ENCODE measurements at regions not wholly inside any gene's neighbourhood (a gene's known extent, or its start where the extent isn't known, plus 50 kb on each side); places are given as distances from the start of the nearest gene placed in this dataset.
"Not testable (repeated sequence)": the region's sequence is repeated elsewhere in the genome, so short reads cannot be mapped to it uniquely, and the experiment has no call there.

GRCh38 chr6:130558131-130558530, 192.3 kb downstream of the TMEM200A start:
- no peak for DNase-seq

DNA sequence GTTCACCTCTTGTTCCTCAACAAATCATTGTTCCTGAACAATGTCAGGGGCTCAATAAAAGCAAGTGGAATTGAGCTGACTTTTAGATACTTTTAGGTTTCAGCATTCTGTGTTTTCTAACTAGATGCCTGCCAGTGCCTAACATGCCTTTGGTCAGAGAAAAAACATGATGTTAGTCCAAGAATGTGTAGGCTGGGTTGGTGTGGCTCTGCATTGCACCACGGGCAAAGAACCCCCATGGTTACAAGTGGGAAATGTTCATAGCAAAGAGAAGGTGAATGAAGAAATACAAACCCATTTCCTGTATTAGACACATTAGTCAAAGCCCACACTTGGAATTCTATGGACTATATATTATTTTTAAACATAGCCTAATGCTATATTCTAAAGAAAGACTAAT, 193.3 kb downstream of the TMEM200A start:
- no peak for DNase-seq

- DNase-seq = no peak
Observed at GRCh38 chr6:130560231-130560630, 194.4 kb downstream of the TMEM200A start.

GRCh38 chr6:130561159-130561558, 195.3 kb downstream of the TMEM200A start:
- DNase-seq = not testable (repeated sequence)

DNA sequence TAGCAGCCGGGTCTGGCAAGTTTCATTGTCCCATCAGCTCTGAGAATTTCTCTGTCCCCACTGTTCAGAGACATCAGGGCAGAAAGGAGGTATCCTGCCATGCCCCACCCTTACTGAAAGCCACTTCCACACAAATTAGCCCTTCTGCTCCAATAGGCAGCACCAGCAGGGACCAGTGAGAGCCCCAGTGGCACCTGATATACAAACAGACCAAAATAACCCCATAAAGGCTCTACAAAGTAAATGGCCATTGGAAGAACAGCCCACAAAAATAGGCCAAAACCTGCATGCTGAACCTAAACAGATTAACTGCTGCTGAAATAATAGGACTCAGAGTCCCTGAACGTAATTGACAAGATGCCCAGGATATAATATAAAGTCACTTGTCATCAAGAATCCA, 199.9 kb downstream of the TMEM200A start:
- DNase-seq = no peak

DNA sequence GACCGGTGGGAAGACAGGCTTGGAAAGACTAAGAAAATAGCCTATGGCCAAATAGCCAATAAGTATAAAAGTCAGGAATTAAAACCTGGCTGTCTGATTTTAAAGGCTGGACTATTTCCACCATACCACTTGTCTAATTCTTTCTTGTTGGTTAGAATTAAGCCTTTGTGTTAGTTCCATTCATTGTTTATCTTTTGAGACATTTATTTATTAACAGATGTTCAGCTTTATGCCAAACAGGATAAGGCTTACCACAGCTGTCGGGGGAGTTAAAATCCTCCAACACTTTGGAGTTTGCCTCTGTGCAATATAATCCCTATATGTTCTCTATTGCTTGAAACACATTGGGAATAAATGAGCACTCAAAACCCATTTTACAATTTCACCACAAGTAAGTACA, 208.3 kb downstream of the TMEM200A start:
- no peak for DNase-seq

DNA sequence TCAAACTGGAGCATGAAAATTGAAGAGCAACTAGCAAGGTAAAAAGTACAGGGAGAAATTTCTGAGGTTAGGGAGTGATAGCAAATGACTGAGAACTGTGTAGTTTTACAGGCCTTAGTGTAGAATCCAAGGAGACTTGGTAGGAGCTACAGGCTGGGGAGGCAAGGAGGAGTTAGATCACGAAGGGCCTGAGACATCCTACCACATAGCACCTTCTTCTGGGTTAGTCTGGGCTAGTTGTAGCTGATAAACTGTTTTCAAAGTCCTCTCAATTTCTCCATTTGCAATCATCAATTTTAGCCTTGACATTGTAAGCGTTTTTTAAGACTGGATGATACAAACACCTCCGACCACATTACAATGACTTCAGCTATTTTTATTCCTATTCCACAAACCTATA, 209.7 kb downstream of the TMEM200A start:
- DNase-seq = no peak

DNA sequence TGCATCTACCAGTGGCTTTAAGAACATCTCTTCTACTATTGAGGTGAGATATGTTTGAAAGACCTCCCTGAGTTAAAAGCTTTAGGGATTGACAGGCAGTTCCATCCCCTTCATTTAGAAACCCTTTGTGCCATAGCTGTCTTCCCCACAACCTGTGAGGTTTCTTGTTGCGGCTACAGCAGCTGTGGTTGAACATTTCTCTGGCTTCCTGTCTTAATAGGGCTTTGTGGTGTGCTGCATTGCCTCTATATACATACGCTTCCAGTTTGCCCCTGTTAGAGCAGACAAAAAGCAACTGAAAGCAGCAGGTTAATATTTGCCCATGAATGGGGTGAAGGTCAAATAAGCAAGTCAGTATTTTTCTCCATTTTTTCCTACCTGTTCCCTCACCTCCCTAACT, 210.2 kb downstream of the TMEM200A start:
- DNase-seq = no peak

- no peak for DNase-seq
Observed at GRCh38 chr6:130577178-130577919, 211.5 kb downstream of the TMEM200A start.

GRCh38 chr6:130578713-130579112, 212.9 kb downstream of the TMEM200A start:
- no peak for DNase-seq

GRCh38 chr6:130583268-130583667, 217.5 kb downstream of the TMEM200A start:
- DNase-seq = no peak

DNA sequence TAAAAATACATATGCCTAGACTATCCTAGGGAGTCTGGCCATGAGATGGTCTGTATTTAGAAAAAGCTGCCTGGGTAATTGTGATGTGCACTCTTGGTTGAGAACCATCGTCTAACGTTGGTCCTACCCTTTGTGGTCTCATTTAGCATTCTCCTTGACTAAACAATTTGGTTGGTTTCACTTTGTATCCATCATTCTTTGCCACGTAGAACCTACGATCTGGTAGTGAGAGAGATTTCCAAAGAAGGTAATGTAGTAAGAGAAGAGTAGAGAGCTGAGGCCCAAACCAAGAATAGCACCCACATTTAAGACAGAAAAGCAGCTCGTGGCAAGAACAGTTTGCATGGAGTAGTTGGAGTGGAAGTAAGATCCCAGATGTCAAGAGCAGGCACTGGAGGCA, 219.8 kb downstream of the TMEM200A start:
- no peak for DNase-seq

DNA sequence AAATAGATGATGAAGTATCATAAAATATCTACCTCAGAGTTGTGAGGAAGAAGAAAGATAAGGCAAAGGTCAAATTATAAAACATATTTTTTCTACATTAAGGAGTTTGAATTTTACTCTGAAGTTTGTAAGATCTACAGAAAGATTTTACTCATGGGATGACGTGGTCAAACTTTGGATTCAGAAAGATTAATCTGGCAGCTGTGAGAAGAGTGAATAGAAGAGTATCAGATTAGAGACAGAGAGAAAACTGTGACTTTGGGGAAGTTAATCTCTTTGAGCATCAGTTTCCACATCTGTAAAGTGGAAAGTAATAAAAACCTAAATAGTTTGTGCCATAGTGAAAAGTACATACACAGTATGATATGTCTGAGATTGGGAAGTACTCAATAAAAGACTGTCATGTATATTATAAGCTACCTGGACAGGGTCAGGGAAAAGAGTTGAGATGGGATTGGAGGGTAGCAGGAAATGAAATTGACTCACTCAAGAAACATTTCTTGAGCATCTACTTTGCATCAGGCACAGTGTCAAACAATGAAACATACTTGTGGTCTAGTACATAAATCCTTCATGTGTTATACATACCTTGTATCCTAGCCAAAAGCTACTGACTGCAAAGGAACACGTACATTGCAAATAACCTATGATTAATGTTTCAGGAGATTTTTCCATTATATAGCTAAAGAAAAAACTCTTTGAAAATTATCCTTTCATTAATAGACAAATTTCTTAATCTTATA, 222.1 kb downstream of the TMEM200A start:
- DNase-seq = no peak

DNA sequence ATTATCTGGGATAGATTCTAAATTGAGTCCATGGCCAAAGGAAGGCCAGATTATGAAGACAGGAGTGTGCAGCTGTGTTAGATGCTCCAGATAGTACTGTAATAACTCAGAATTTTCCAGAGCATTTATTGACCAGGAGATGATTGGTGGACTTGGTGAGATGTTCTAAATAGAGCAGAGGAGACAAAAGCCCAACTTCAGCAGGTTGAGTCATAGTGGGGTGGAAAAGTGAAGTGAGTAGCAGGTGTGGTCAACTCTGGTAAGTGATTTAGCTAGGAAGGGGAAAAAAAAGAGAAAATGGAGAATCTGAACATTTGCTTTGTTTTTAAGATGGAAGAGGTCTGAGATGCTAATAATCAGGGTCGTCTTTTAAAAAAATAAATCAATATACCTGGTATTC, 227.4 kb downstream of the TMEM200A start:
- DNase-seq = no peak

DNA sequence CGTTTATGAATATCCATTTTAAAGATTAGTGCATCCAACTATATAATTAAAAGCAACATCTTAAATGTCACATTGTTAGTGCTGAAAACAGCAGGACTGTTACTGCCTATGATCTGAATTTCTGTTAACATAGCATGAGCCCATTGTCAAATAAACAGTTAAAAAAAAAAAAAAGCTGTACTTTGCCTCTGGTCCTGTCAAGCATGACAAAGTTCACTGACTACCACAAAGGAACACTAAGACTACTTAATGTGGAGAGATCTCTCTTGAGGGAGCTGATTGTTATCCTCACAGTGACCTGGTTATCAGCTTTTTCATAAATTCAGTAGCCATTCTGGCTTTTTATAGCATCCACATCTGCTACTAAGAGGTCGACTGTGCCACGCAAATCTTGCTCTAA, 228.1 kb downstream of the TMEM200A start:
- no peak for DNase-seq

DNA sequence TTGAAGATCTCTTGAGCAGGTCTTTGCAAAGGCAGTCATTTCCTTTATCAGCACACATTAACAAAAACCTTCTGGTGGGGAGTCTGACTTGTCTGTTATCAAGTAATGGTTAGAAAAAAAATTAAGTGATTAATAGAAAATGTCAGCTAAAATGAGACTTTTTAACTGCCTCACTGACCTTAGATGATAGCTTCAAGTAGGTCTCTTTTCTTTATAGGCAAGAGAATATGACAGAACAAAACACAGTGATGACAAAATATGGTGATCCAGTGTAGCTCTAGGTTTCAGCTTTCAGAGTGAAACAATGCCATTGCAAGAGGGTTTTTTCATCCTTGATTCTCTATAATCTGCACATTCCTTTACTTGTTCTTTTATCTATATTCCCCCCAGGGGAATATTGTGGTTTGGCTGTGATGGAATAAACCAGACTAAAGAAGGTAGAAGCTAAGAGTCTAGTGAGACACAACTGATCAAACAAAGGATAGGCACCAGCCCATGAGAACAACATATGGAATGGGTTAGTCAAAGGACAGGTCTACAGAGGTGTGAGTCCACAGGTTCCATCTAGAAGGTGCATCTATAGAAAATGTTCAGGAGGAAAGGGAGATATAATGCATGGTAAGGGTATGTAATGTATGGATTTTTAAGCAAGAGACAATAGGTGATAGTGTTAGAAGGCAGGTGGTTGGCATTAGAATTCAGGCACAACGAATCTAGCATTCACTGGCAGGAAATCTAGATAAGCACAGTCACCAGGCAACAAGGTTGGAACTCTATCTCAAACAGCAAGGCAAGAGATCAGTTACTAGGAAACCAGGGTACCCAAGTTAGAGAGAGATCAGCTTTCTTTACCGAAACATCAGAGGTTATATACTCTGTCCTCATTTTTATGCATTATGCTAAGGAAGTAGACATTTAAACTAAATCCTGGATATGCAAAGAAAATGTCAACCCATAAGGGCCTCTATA, 228.9 kb upstream of the SMLR1 start:
- DNase-seq = no peak

DNA sequence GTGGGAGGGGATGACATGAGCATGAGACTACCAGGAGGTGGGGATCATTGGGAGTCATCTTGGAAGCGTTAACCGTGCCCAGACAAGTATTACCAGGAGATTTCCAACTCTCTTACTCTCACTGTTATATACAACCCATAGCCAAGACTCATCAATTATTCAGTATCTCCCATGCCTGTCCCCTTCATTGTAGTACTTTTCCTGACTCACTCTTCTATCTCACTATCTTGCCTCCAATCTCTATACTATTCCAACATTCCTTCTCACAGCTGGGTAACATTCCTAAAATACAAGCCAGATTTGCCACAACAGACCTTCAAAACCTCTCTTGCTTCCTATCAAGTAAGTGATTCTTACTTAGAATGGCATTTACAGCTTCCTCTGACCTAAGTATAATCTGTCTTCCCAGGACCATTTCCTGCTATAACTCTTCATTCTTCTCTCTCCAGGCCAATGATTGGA, 226.3 kb upstream of the SMLR1 start:
- no peak for DNase-seq

- no peak for DNase-seq
Observed at GRCh38 chr6:130602151-130602770, 224.9 kb upstream of the SMLR1 start.

DNA sequence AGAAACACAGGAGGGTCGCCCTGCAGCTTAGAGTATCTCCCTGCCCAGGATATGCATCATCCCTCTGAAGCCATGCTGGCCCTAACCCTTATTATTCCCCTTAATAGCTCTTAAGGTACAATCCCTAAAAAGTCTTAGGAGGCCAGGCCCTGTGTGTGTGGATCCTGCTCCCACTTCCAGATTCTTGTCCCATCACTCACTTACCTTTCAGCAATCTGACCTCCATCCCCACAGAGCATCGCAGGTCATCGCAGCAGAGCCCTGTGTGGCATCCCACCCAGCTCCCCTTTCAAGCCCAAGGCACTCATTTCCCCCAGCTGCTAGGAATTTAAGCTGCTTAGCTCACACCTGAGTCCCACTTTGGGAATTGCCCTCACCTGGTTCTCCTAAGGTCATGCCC, 223.8 kb upstream of the SMLR1 start:
- no peak for DNase-seq

- DNase-seq = no peak
Observed at GRCh38 chr6:130604841-130605399, 222.3 kb upstream of the SMLR1 start.

DNA sequence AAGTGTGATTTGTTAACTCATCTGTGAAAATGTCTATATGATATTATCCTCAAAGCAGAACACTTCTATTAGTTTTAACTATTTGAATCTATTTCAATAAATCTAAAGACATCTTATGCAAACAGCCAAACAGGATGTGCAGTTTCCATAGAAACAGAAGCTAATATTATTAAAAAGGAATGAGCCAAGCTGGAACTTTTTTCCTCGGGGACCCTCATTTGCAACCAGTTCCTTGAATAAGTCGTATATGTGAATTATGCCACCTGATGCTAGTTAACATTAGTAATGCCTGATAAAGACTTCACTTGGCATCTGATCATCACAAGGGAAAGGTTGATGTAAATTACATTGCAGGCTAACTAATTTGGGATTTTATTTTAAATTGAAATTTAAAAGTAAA, 216.9 kb upstream of the SMLR1 start:
- DNase-seq = no peak

GRCh38 chr6:130611366-130611765, 215.8 kb upstream of the SMLR1 start:
- DNase-seq = no peak

DNA sequence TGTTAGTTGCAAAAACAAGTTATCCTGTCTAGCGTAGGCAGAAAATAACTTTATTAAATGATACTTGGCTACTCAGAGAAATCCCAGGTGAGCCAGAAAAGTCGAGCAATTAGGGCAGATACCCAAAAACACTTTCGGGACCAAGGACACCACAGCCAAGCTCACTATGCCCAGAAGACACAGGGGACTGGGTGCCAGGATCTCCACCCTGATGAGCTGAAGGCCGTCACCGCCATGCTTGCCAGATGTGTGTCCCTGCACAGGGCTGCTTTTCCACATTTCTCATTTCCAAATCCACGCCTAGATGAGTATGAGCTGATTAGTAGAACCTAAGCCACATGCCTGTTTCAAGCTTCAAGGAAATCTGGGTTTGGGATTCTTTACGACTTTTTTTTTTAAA, 214.0 kb upstream of the SMLR1 start:
- DNase-seq = no peak
